Panc1 (cell line): ENCODE measurements at regions not wholly inside any gene's neighbourhood (a gene's known extent, or its start where the extent isn't known, plus 50 kb on each side); places are given as distances from the start of the nearest gene placed in this dataset.

Experiments
- ATAC-seq: fragments of 200-7000 bp; cut with Tn5 transposase; 2 replicates; pipeline ENCODE4 v1.9.1; 2020; ENCODE audit warnings: mild to moderate bottlenecking, moderate library complexity
- BruUV-seq: library from RNA; stranded (reverse); fragments of 400-500 nt; replicated peaks from 2 replicates; lab custom pipeline; 2021; lab: Mats Ljungman, UMichigan
- CTCF ChIA-PET: fragments of 300-600 bp; sonication (Branson Sonifier 250); formaldehyde crosslinking; loops from one replicate; lab custom pipeline; 2022; ENCODE audit warnings: antibody characterized with exemption; lab: Charles Lee
- POLR2A ChIA-PET: fragments of 300-600 bp; sonication (Branson Sonifier 250); formaldehyde crosslinking; loops from one replicate; lab custom pipeline; 2022; ENCODE audit warnings: antibody characterized with exemption; lab: Charles Lee
- DNase-seq: peaks from one replicate; pipeline ENCODE4 v3.0.0-alpha.2; 2010; ENCODE audit warnings: low read depth, low spot score
- H3K27ac ChIP-seq: 2 replicates; pipeline ENCODE4 v1.5.1; 2011; ENCODE audit warnings: mild to moderate bottlenecking, low read length, inconsistent platforms
- H3K27me3 ChIP-seq: fragments of 200-500 bp; sonication (Bioruptor generic); 2 replicates; pipeline ENCODE4 v1.6.0; 2014; ENCODE audit warnings: low read length, inconsistent platforms; ENCODE audit not compliant: control insufficient read depth, insufficient read depth
- H3K36me3 ChIP-seq: fragments of 200-500 bp; sonication (Bioruptor generic); 2 replicates; pipeline ENCODE4 v1.5.1; 2014; ENCODE audit warnings: inconsistent platforms, mild to moderate bottlenecking, low read length, moderate library complexity; ENCODE audit not compliant: control insufficient read depth, insufficient read depth
- H3K4me1 ChIP-seq: 2 replicates; pipeline ENCODE4 v1.5.1; 2011; ENCODE audit warnings: inconsistent platforms, mild to moderate bottlenecking, low read length, moderate library complexity; ENCODE audit not compliant: control insufficient read depth, insufficient read depth
- H3K4me3 ChIP-seq, 2 experiments: 2 replicates each; pipeline ENCODE4 v1.5.1; 2011 to 2012; ENCODE audit warnings: low read depth in 2 of 2, low read length in 2 of 2, mild to moderate bottlenecking in 2 of 2, inconsistent platforms in 1 of 2, moderate library complexity in 1 of 2
- H3K9me3 ChIP-seq: fragments of 200-500 bp; sonication (Bioruptor generic); 2 replicates; pipeline ENCODE4 v1.5.1; 2014; ENCODE audit warnings: low read depth, mild to moderate bottlenecking, inconsistent platforms, low read length, moderate library complexity; ENCODE audit not compliant: control insufficient read depth, insufficient read depth
- POLR2AphosphoS5 ChIP-seq: IDR thresholded peaks from 2 replicates; pipeline ENCODE4 v1.6.1; 2012; ENCODE audit warnings: mild to moderate bottlenecking, low read depth, low read length, moderate library complexity
- SIN3A ChIP-seq: IDR thresholded peaks from 2 replicates; pipeline ENCODE4 v1.6.1; 2012; ENCODE audit warnings: low read depth, mild to moderate bottlenecking, low read length, moderate library complexity, borderline replicate concordance; ENCODE audit not compliant: insufficient read depth
- TCF7L2 ChIP-seq: IDR thresholded peaks from 2 replicates; pipeline ENCODE4 v1.6.1; 2011; ENCODE audit warnings: mild to moderate bottlenecking, low read depth, low read length, inconsistent platforms
- in situ Hi-C: cut with HindIII; loops from 2 replicates; pipeline ENCODE4 v1.10.0; 2016; ENCODE audit warnings: low sequenced_read_pairs, low pct_unique_long_range_greater_than_20kb
- intact Hi-C: fragments of 100-400 bp; cut with micrococcal nuclease; formaldehyde crosslinking; loops from one replicate; pipeline ENCODE4 v1.10.0; 2022; ENCODE audit not compliant: unreplicated experiment
- TF ChIP-seq, protein P1 (sequence below), 2 experiments: IDR thresholded peaks; 2 replicates each; pipeline ENCODE4 v1.6.1; 2011 to 2012; ENCODE audit warnings: low read depth in 2 of 2, control low read depth in 1 of 2, low read length in 1 of 2, mild to moderate bottlenecking in 1 of 2, moderate library complexity in 1 of 2; ENCODE audit not compliant: insufficient read depth in 1 of 2
- TF ChIP-seq, protein P2 (sequence below): fragments of 450-650 bp; IDR thresholded peaks from 2 replicates; pipeline ENCODE4 v1.5.1; 2017; ENCODE audit warnings: mild to moderate bottlenecking

DNA sequence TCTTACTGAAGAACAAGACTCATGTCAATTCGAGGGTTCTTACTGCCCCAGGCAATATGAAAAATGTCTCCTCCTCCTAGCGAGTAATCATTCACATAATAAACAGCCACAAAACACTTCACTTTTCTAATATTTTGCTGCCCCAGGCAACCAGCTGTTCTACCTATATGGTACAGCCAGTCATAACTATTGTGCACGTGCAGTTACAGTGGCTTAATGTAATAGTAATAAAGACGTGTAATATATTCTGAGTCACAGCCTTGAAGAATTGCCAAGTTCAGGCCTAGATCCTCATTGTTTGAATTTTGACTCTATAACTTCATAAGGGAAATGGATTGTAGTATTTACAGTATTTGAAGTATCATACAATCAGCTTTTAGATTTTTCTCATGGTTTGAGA is 1250.0 kb upstream of the GBE1 start:
- DNase-seq, result no peak

DNA sequence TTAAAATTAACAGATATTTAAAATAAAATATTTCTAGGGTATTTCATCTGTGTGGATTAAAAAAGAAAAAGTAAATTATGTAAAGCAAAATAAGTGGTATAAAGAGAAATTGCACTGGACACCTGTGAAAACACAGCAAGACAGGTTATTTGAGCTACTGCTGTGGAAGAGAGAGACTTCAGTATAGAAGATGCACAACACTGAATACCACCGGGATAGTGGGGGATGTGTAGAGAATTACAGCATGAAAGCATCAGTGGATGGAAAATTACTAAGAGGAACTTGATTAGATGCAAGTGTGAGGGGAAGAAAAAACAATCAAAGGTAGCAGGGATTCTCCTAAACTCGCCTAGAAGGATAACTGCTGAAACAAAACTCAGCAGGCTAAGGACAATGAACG is 1242.5 kb upstream of the GBE1 start:
- TF ChIP-seq, protein P1, sequence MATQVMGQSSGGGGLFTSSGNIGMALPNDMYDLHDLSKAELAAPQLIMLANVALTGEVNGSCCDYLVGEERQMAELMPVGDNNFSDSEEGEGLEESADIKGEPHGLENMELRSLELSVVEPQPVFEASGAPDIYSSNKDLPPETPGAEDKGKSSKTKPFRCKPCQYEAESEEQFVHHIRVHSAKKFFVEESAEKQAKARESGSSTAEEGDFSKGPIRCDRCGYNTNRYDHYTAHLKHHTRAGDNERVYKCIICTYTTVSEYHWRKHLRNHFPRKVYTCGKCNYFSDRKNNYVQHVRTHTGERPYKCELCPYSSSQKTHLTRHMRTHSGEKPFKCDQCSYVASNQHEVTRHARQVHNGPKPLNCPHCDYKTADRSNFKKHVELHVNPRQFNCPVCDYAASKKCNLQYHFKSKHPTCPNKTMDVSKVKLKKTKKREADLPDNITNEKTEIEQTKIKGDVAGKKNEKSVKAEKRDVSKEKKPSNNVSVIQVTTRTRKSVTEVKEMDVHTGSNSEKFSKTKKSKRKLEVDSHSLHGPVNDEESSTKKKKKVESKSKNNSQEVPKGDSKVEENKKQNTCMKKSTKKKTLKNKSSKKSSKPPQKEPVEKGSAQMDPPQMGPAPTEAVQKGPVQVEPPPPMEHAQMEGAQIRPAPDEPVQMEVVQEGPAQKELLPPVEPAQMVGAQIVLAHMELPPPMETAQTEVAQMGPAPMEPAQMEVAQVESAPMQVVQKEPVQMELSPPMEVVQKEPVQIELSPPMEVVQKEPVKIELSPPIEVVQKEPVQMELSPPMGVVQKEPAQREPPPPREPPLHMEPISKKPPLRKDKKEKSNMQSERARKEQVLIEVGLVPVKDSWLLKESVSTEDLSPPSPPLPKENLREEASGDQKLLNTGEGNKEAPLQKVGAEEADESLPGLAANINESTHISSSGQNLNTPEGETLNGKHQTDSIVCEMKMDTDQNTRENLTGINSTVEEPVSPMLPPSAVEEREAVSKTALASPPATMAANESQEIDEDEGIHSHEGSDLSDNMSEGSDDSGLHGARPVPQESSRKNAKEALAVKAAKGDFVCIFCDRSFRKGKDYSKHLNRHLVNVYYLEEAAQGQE (IDR thresholded peaks at IDR 0.05; ENCODE audit: insufficient read depth in 1 of 2, low read depth in 2 of 2, low read length in 1 of 2), result no peak
- TF ChIP-seq SIN3A, result no peak
- TF ChIP-seq, protein P2, sequence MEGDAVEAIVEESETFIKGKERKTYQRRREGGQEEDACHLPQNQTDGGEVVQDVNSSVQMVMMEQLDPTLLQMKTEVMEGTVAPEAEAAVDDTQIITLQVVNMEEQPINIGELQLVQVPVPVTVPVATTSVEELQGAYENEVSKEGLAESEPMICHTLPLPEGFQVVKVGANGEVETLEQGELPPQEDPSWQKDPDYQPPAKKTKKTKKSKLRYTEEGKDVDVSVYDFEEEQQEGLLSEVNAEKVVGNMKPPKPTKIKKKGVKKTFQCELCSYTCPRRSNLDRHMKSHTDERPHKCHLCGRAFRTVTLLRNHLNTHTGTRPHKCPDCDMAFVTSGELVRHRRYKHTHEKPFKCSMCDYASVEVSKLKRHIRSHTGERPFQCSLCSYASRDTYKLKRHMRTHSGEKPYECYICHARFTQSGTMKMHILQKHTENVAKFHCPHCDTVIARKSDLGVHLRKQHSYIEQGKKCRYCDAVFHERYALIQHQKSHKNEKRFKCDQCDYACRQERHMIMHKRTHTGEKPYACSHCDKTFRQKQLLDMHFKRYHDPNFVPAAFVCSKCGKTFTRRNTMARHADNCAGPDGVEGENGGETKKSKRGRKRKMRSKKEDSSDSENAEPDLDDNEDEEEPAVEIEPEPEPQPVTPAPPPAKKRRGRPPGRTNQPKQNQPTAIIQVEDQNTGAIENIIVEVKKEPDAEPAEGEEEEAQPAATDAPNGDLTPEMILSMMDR, result no peak
- no peak for TF ChIP-seq TCF7L2
- TF ChIP-seq POLR2AphosphoS5, result no peak
- intact Hi-C loops, result no loop called here
- Histone ChIP-seq H3K27ac (no peak overlapping the region), H3K36me3 (no peaks in the 10 kb centered on the region), H3K4me3 (no peak overlapping the region), H3K9me3 (no peaks in the 10 kb centered on the region), H3K27me3 (no peaks in the 10 kb centered on the region), H3K4me1 (no peaks in the 10 kb centered on the region)
- POLR2A ChIA-PET, result no interaction called here
- in situ Hi-C loops, result no loop called here
- no peak for DNase-seq
- no peak for ATAC-seq
- CTCF ChIA-PET, result no interaction called here
- BruUV-seq, result no TSS peak

More for the DNA sequence above, 1250.0 kb upstream of the GBE1 start:
- H3K36me3 ChIP-seq, result no peaks in the 10 kb centered on the region
- ATAC-seq, result no peak
- no peak overlapping the region for H3K27ac ChIP-seq
- H3K4me3 ChIP-seq, result no peak overlapping the region
- intact Hi-C loops (no loop called here), in situ Hi-C loops (no loop called here)
- no peaks in the 10 kb centered on the region for H3K27me3 ChIP-seq
- no peaks in the 10 kb centered on the region for H3K9me3 ChIP-seq
- ChIA-PET POLR2A (no interaction called here), CTCF (no interaction called here)
- TF ChIP-seq, protein P1 (IDR thresholded peaks at IDR 0.05; ENCODE audit: insufficient read depth in 1 of 2, low read depth in 2 of 2, low read length in 1 of 2), result no peak
- no peaks in the 10 kb centered on the region for H3K4me1 ChIP-seq
- BruUV-seq, result no TSS peak
